ENCODE measurements at regions not wholly inside any gene's neighbourhood (a gene's known extent, or its start where the extent isn't known, plus 50 kb on each side); places are given as distances from the start of the nearest gene placed in this dataset.
"Not testable (repeated sequence)": the region's sequence is repeated elsewhere in the genome, so short reads cannot be mapped to it uniquely, and the experiment has no call there.

GRCh38 chr2:212766921-212767320 lies 228.3 kb upstream of the ERBB4 start:
- peak; percentile 89 for DNase-seq

- no peak for DNase-seq
These were observed 214.2 kb upstream of the ERBB4 start for GRCh38 chr2:212752730-212753351.

GRCh38 chr2:212745359-212745758 lies 206.8 kb upstream of the ERBB4 start:
- DNase-seq: no peak

- no peak for DNase-seq
These were observed 199.0 kb upstream of the ERBB4 start for GRCh38 chr2:212737392-212738172.

- DNase-seq: no peak
These were observed 197.8 kb upstream of the ERBB4 start for GRCh38 chr2:212736385-212736726.

GRCh38 chr2:212733273-212733672 lies 194.7 kb upstream of the ERBB4 start:
- no peak for DNase-seq

GRCh38 chr2:212732860-212733259 lies 194.3 kb upstream of the ERBB4 start:
- no peak for DNase-seq

GRCh38 chr2:212730994-212731393 lies 192.4 kb upstream of the ERBB4 start:
- DNase-seq: no peak

- DNase-seq: no peak
These were observed 190.1 kb upstream of the ERBB4 start for GRCh38 chr2:212728717-212729116.

GRCh38 chr2:212727751-212728150 lies 189.1 kb upstream of the ERBB4 start:
- no peak for DNase-seq

GRCh38 chr2:212726403-212726802 lies 187.8 kb upstream of the ERBB4 start:
- DNase-seq: no peak

- DNase-seq: no peak
These were observed 186.6 kb upstream of the ERBB4 start for GRCh38 chr2:212725180-212725579.

- DNase-seq: no peak
These were observed 184.6 kb upstream of the ERBB4 start for GRCh38 chr2:212723226-212723625.

- no peak for DNase-seq
These were observed 183.4 kb upstream of the ERBB4 start for GRCh38 chr2:212722046-212722445.

- DNase-seq: no peak
These were observed 182.4 kb upstream of the ERBB4 start for GRCh38 chr2:212721026-212721451.

- DNase-seq: not testable (repeated sequence)
These were observed 176.8 kb upstream of the ERBB4 start for GRCh38 chr2:212715411-212715810.

- DNase-seq: no peak
These were observed 175.1 kb upstream of the ERBB4 start for GRCh38 chr2:212713681-212714080.

GRCh38 chr2:212712991-212713390 lies 174.4 kb upstream of the ERBB4 start:
- no peak for DNase-seq

- DNase-seq: no peak
These were observed 173.9 kb upstream of the ERBB4 start for GRCh38 chr2:212712466-212712865.

- DNase-seq: no peak
These were observed 173.3 kb upstream of the ERBB4 start for GRCh38 chr2:212711856-212712255.

GRCh38 chr2:212709280-212709679 lies 170.7 kb upstream of the ERBB4 start:
- no peak for DNase-seq

GRCh38 chr2:212708355-212708754 lies 169.8 kb upstream of the ERBB4 start:
- DNase-seq: no peak

- DNase-seq: no peak
These were observed 156.8 kb upstream of the ERBB4 start for GRCh38 chr2:212695426-212695825.

- no peak for DNase-seq
These were observed 155.8 kb upstream of the ERBB4 start for GRCh38 chr2:212694398-212694797.

- DNase-seq: no peak
These were observed 153.9 kb upstream of the ERBB4 start for GRCh38 chr2:212692466-212692865.
